CD14-positive monocyte (primary cell): ENCODE measurements at regions not wholly inside any gene's neighbourhood (a gene's known extent, or its start where the extent isn't known, plus 50 kb on each side); places are given as distances from the start of the nearest gene placed in this dataset.

Source experiments
- DNase-seq, 3 donors: peaks; one replicate each; pipeline ENCODE4 v3.0.0-alpha.2; 2011 to 2022
- H2AFZ ChIP-seq: 2 replicates; pipeline ENCODE4 v1.6.0; 2012; ENCODE audit warnings: mild to moderate bottlenecking, low read depth, low read length, inconsistent platforms; ENCODE audit not compliant: insufficient read depth, poor library complexity, severe bottlenecking
- H3K27ac ChIP-seq, 2 donors: 1 replicate in 1 of 2; 2 replicates in 1 of 2; pipeline ENCODE4 v1.5.1; 2012 to 2013; ENCODE audit warnings: low read length in 2 of 2, control low read depth in 1 of 2, inconsistent platforms in 1 of 2, low read depth in 1 of 2, mild to moderate bottlenecking in 1 of 2
- H3K27me3 ChIP-seq, 2 donors: one replicate each; pipeline versions ENCODE4 v1.6.0 to v1.6.1; 2011 to 2013; ENCODE audit warnings: low read length in 2 of 2; ENCODE audit not compliant: control insufficient read depth in 2 of 2, insufficient read depth in 2 of 2
- H3K36me3 ChIP-seq, 2 donors: replicated peaks in 1 of 2; 1 replicate in 1 of 2; 2 replicates in 1 of 2; pipeline versions ENCODE4 v1.5.1 to v1.6.1; 2012 to 2013; ENCODE audit warnings: low read length in 2 of 2, control low read depth in 1 of 2, inconsistent platforms in 1 of 2, mild to moderate bottlenecking in 1 of 2; ENCODE audit not compliant: insufficient read depth in 2 of 2, control insufficient read depth in 1 of 2
- H3K4me1 ChIP-seq, 2 donors: 1 replicate in 1 of 2; 2 replicates in 1 of 2; pipeline versions ENCODE4 v1.5.1 to v1.6.1; 2012 to 2013; ENCODE audit warnings: low read length in 2 of 2, control low read depth in 1 of 2, inconsistent platforms in 1 of 2, mild to moderate bottlenecking in 1 of 2, moderate library complexity in 1 of 2; ENCODE audit not compliant: insufficient read depth in 2 of 2, control insufficient read depth in 1 of 2
- H3K4me2 ChIP-seq: replicated peaks from 2 replicates; pipeline ENCODE3; 2012; ENCODE audit warnings: low read length, moderate library complexity, mild to moderate bottlenecking; ENCODE audit not compliant: poor library complexity, severe bottlenecking; ENCODE audit errors: extremely low read depth
- H3K4me3 ChIP-seq, 3 experiments: fragments of 200-600 bp in 1 of 3; sonication (generic) in 1 of 3; replicated peaks in 1 of 3; 1 replicate in 2 of 3; 2 replicates in 1 of 3; pipeline ENCODE4 v1.5.1; 2011 to 2013; ENCODE audit warnings: low read length in 3 of 3, mild to moderate bottlenecking in 3 of 3, control low read depth in 2 of 3, low read depth in 2 of 3, inconsistent platforms in 1 of 3, moderate library complexity in 1 of 3
- H3K79me2 ChIP-seq: 2 replicates; pipeline ENCODE4 v1.6.0; 2012; ENCODE audit warnings: mild to moderate bottlenecking, control low read depth, inconsistent platforms, low read length, moderate library complexity; ENCODE audit not compliant: insufficient read depth
- H3K9ac ChIP-seq: 2 replicates; pipeline ENCODE4 v1.6.0; 2017; ENCODE audit warnings: low read length, mild to moderate bottlenecking; ENCODE audit not compliant: insufficient read depth, poor library complexity, severe bottlenecking
- H3K9me3 ChIP-seq, 2 donors: replicated peaks in 1 of 2; 1 replicate in 1 of 2; 2 replicates in 1 of 2; pipeline versions ENCODE4 v1.5.1 to v1.6.1; 2012 to 2013; ENCODE audit warnings: low read length in 2 of 2, control low read depth in 1 of 2; ENCODE audit not compliant: control insufficient read depth in 1 of 2, insufficient read depth in 1 of 2
- H4K20me1 ChIP-seq: 2 replicates; pipeline ENCODE4 v1.6.0; 2012; ENCODE audit warnings: mild to moderate bottlenecking, low read length, control low read depth, moderate library complexity; ENCODE audit not compliant: insufficient read depth
- H3K27ac Mint-ChIP-seq, 7 donors: one replicate each; pipeline ENCODE4 v1.8.0; 2020; ENCODE audit warnings: mild to moderate bottlenecking in 7 of 7, mixed read lengths in 7 of 7, moderate library complexity in 6 of 7, inconsistent platforms in 2 of 7
- H3K27me3 Mint-ChIP-seq, 3 donors: one replicate each; pipeline ENCODE4 v1.8.0; 2021 to 2022; ENCODE audit warnings: low read depth in 3 of 3, mild to moderate bottlenecking in 3 of 3, mixed read lengths in 3 of 3, moderate library complexity in 3 of 3, inconsistent platforms in 1 of 3
- H3K36me3 Mint-ChIP-seq, 2 donors: one replicate each; pipeline ENCODE4 v1.8.0; 2020; ENCODE audit warnings: mixed read lengths in 2 of 2, inconsistent platforms in 1 of 2, mild to moderate bottlenecking in 1 of 2
- H3K4me1 Mint-ChIP-seq: one replicate; pipeline ENCODE4 v1.8.0; 2020; ENCODE audit warnings: mild to moderate bottlenecking, mixed read lengths
- H3K4me3 Mint-ChIP-seq, 2 donors: one replicate each; pipeline ENCODE4 v1.8.0; 2020; ENCODE audit warnings: mild to moderate bottlenecking in 2 of 2, mixed read lengths in 2 of 2, moderate library complexity in 1 of 2
- H3K9me3 Mint-ChIP-seq, 7 donors: one replicate each; pipeline ENCODE4 v1.8.0; 2020 to 2022; ENCODE audit warnings: mixed read lengths in 7 of 7, mild to moderate bottlenecking in 6 of 7, moderate library complexity in 6 of 7, inconsistent platforms in 2 of 7
- CTCF ChIP-seq: fragments of 200-600 bp; IDR thresholded peaks from one replicate; pipeline ENCODE4 v1.8.0; 2022; ENCODE audit warnings: antibody characterized with exemption, mild to moderate bottlenecking
- WGBS: methylation state at CpG from one replicate; pipeline ENCODE4 v1.1.5; 2013; ENCODE audit warnings: missing lambda C conversion rate; ENCODE audit not compliant: insufficient coverage; 5-methylcytosine and 5-hydroxymethylcytosine counted together
- intact Hi-C, 2 donors: fragments of 100-400 bp; cut with micrococcal nuclease; formaldehyde crosslinking; loops; one replicate each; pipeline versions ENCODE4 v1.15.0 to v1.15.1; 2023

- intact Hi-C loops = no loop called here
- H4K20me1 ChIP-seq = no peaks in the 10 kb centered on the region
- H3K9me3 ChIP-seq = peaks cover 0 to 3% of the 10 kb centered on the region in 2 donors
- H3K27me3 Mint-ChIP-seq = no peaks in the 10 kb centered on the region
- no peak overlapping the region for H2AFZ ChIP-seq
- peaks cover 5% of the 10 kb centered on the region for H3K4me1 Mint-ChIP-seq
- no peak overlapping the region for H3K27ac Mint-ChIP-seq
- no peak overlapping the region for H3K4me3 Mint-ChIP-seq
- H3K27ac ChIP-seq = no peak overlapping the region
- H3K27me3 ChIP-seq = no peaks in the 10 kb centered on the region
- H3K9me3 Mint-ChIP-seq = peaks cover 2 to 7% (median 4%) of the 10 kb centered on the region in 7 donors
- no peaks in the 10 kb centered on the region for H3K36me3 ChIP-seq
- H3K4me1 ChIP-seq = peaks cover 0 to 6% of the 10 kb centered on the region in 2 donors
- no peaks in the 10 kb centered on the region for H3K36me3 Mint-ChIP-seq
- H3K4me2 ChIP-seq = no peak overlapping the region
- H3K79me2 ChIP-seq = no peaks in the 10 kb centered on the region
- no peak overlapping the region for H3K4me3 ChIP-seq
- no peak for TF ChIP-seq CTCF
- no peak for DNase-seq
- H3K9ac ChIP-seq = no peak overlapping the region
- WGBS = no CpG with 5 or more reads among the region's 2 CpGs
Observed at GRCh38 chr11:122346006-122346405, 230.0 kb upstream of the BLID start.

- Histone ChIP-seq H3K27ac (no peak overlapping the region), H3K4me3 (no peak overlapping the region), H3K79me2 (no peaks in the 10 kb centered on the region), H3K27me3 (no peaks in the 10 kb centered on the region), H3K36me3 (no peaks in the 10 kb centered on the region), H2AFZ (no peak overlapping the region), H4K20me1 (no peaks in the 10 kb centered on the region), H3K4me1 (peaks cover 0 to 6% of the 10 kb centered on the region in 2 donors), H3K4me2 (no peak overlapping the region), H3K9ac (no peak overlapping the region), H3K9me3 (peaks cover 0 to 3% of the 10 kb centered on the region in 2 donors)
- DNase-seq = no peak
- Mint-ChIP-seq H3K4me3 (no peak overlapping the region), H3K27ac (no peak overlapping the region), H3K36me3 (no peaks in the 10 kb centered on the region), H3K27me3 (no peaks in the 10 kb centered on the region), H3K9me3 (peaks cover 2 to 7% (median 4%) of the 10 kb centered on the region in 7 donors), H3K4me1 (peaks cover 5% of the 10 kb centered on the region)
- intact Hi-C loops = no loop called here
- no peak for TF ChIP-seq CTCF
- WGBS = 95% methylated on average over 2 of the region's 7 CpGs
Observed at GRCh38 chr11:122345586-122345985, 229.6 kb upstream of the BLID start.
